AG04450 (cell line): ENCODE measurements at regions not wholly inside any gene's neighbourhood (a gene's known extent, or its start where the extent isn't known, plus 50 kb on each side); places are given as distances from the start of the nearest gene placed in this dataset.

ENCODE experiments used
- CTCF ChIA-PET: fragments of 300-600, 350-600 bp; formaldehyde crosslinking; extraction: SDS; loops from one replicate; lab custom pipeline; 2022; ENCODE audit warnings: antibody characterized with exemption, inconsistent platforms; lab: Charles Lee
- POLR2A ChIA-PET: fragments of 350-600 bp; formaldehyde crosslinking; extraction: SDS; loops from one replicate; lab custom pipeline; 2021; ENCODE audit warnings: antibody characterized with exemption, inconsistent platforms; lab: Yijun Ruan, JAX
- DNase-seq: peaks from one replicate; pipeline ENCODE4 v3.0.0-alpha.2; 2011; ENCODE audit warnings: low read depth, low spot score
- H3K27ac ChIP-seq: one replicate; pipeline ENCODE4 v1.5.1; 2012; ENCODE audit warnings: low read depth, low read length, control low read depth
- H3K27me3 ChIP-seq: one replicate; pipeline ENCODE4 v1.6.0; 2012; ENCODE audit warnings: low read length; ENCODE audit not compliant: control insufficient read depth, insufficient read depth
- H3K4me3 ChIP-seq: 2 replicates; pipeline ENCODE4 v1.5.1; 2011; ENCODE audit warnings: mild to moderate bottlenecking, low read depth, low read length, control low read depth
- H3K9me3 ChIP-seq: 2 replicates; pipeline ENCODE4 v1.5.1; 2012; ENCODE audit warnings: low read length; ENCODE audit not compliant: control insufficient read depth, insufficient read depth
- CTCF ChIP-seq: IDR thresholded peaks from 2 replicates; pipeline ENCODE4 v1.5.1; 2011; ENCODE audit warnings: low read depth, low read length, control low read depth, inconsistent platforms

GRCh38 chr4:71188156-71188640, 150.6 kb upstream of the SLC4A4 start:
- ChIA-PET CTCF (interaction anchor here (0.6 to 4.7 kb wide), 9 partner anchors 41 to 1134 kb away, joined by 3 to 28 read pairs (median 3); partner anchors contain the start of gene SLC4A4), POLR2A (no interaction called here)
- Histone ChIP-seq H3K9me3 (no peaks in the 10 kb centered on the region; the same call in 1 of the 2 replicates), H3K27me3 (no peaks in the 10 kb centered on the region), H3K4me3 (peak overlapping the region; percentile 78), H3K27ac (no peak overlapping the region)
- TF ChIP-seq CTCF = no peak; the same call in 1 of the 2 replicates
- DNase-seq = no peak

- ChIA-PET POLR2A (interaction anchor here (1.0 kb wide), 1 partner anchor 77 kb away, joined by 5 read pairs; no protein-coding TSS in a partner anchor), CTCF (interaction anchor here (0.5 to 4.7 kb wide), 11 partner anchors 14 to 537 kb away, joined by 3 to 28 read pairs (median 3); partner anchors contain the start of gene SLC4A4)
- H3K4me3 ChIP-seq = peak overlapping the region; percentile 78
- no peaks in the 10 kb centered on the region for H3K27me3 ChIP-seq
- TF ChIP-seq CTCF = no peak
- no peak for DNase-seq
- H3K27ac ChIP-seq = no peak overlapping the region
- no peaks in the 10 kb centered on the region; the same call in 1 of the 2 replicates for H3K9me3 ChIP-seq
Measured at GRCh38 chr4:71188951-71189350, 149.9 kb upstream of the SLC4A4 start.

- peak; percentile 57 for DNase-seq
- TF ChIP-seq CTCF = peak; percentile 50
- no peaks in the 10 kb centered on the region for H3K27me3 ChIP-seq
- ChIA-PET CTCF (interaction anchor here (0.6 to 4.7 kb wide), 11 partner anchors 13 to 537 kb away, joined by 3 to 28 read pairs (median 3); partner anchors contain the start of gene SLC4A4), POLR2A (interaction anchor here (1.0 kb wide), 1 partner anchor 77 kb away, joined by 5 read pairs; no protein-coding TSS in a partner anchor)
- no peak overlapping the region for H3K27ac ChIP-seq
- no peaks in the 10 kb centered on the region; the same call in 1 of the 2 replicates for H3K9me3 ChIP-seq
- H3K4me3 ChIP-seq = peak overlapping the region; percentile 78
Measured at GRCh38 chr4:71189471-71189870, 149.3 kb upstream of the SLC4A4 start.

GRCh38 chr4:71194454-71194853, 144.4 kb upstream of the SLC4A4 start:
- no peak for DNase-seq

More at GRCh38 chr4:71194454-71194853, 144.4 kb upstream of the SLC4A4 start:
- Histone ChIP-seq H3K27ac (no peak overlapping the region), H3K9me3 (no peaks in the 10 kb centered on the region), H3K27me3 (no peaks in the 10 kb centered on the region), H3K4me3 (no peak overlapping the region)
- ChIA-PET CTCF (interaction anchor here (0.6 to 2.7 kb wide), 8 partner anchors 10 to 515 kb away, joined by 3 to 13 read pairs (median 4); no protein-coding TSS in a partner anchor), POLR2A (no interaction called here)
- no peak for TF ChIP-seq CTCF
